GM11168 (cell line): ENCODE measurements at regions not wholly inside any gene's neighbourhood (a gene's known extent, or its start where the extent isn't known, plus 50 kb on each side); places are given as distances from the start of the nearest gene placed in this dataset.
"Not testable (repeated sequence)": the region's sequence is repeated elsewhere in the genome, so short reads cannot be mapped to it uniquely, and the experiment has no call there.

Source experiments
- in situ Hi-C: fragments of 300-500 bp; cut with MboI; formaldehyde crosslinking; loops from one replicate; pipeline ENCODE4 v1.12.0; 2022; ENCODE audit warnings: low sequenced_read_pairs; ENCODE audit not compliant: unreplicated experiment

DNA sequence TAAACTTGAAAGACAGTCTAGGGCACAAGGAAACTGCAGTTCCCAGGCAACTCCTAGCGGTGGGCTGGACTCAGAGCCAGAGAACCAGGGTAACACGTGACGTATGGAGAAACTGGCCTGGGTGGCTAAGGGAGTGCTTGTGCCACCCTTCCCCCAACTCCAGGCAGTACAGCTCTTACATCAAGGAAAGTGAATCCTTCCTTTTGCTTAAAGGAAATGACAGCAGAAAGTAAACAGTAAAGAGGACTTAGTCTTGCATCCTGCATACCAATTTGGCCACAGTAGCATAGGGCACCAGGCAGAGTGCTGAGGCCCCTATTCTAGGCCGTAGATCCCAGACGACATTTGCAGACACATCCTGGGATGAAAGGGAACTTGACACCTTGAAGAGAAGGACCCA lies 322.8 kb downstream of the CD109 start:
- in situ Hi-C loops: no loop called here

DNA sequence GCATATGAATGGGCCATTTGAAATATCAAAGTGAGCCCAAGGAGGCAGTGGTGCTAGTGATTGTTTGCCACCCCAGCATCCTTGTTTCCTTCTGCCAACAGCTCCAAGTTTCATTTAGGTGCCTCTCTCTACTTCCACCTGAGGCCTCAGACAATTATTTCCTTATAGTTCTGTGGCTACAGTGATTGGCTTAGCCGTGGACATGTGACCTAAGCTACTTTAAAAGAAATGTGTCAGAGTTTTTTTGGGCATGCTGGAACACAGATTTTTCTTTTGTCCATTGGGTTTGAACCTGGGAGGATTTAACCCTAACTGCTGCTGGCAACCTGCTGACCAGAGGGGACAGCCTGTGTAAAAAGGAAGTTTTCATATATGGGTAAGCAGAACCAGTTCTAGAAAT lies 319.4 kb downstream of the CD109 start:
- in situ Hi-C loops: no loop called here

DNA sequence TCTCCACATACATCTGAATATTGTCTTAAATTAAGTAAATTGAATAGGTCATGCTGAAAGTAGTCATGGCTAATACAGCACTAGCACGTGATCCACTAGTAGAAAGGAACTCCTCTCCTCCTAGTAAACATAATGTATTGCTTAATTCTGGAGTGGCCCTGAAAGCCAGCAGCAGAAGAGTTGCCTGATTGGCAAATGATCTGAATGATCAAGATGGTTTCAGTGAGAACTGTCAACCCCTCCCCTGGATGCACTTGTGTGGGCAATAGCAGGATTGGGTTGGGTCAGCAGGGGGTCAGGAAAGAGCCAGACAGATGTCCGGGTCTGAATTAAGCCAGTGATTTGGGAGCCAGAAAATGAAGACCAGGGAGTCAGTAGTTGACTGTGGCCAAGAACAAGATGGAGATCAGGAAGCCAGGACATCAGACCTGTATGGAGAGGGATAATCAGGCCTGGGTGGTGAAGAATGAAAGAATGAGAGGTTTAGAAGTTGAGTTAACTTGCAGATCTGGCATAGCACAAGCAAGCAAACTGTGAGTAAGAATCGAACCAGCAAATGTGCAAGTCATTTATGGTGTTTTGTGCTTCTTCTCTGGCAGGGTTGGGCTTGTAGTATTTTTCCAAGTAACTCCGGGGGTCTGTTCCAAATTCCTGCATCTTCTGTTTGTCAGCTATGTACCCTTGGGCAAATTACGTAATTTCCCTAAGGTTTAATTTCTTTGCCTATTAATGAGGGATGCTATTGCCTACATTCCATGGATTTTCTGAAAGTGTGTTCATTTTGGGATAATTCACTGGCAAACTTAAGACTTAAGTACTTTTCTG lies 304.9 kb downstream of the CD109 start:
- in situ Hi-C loops: no loop called here

DNA sequence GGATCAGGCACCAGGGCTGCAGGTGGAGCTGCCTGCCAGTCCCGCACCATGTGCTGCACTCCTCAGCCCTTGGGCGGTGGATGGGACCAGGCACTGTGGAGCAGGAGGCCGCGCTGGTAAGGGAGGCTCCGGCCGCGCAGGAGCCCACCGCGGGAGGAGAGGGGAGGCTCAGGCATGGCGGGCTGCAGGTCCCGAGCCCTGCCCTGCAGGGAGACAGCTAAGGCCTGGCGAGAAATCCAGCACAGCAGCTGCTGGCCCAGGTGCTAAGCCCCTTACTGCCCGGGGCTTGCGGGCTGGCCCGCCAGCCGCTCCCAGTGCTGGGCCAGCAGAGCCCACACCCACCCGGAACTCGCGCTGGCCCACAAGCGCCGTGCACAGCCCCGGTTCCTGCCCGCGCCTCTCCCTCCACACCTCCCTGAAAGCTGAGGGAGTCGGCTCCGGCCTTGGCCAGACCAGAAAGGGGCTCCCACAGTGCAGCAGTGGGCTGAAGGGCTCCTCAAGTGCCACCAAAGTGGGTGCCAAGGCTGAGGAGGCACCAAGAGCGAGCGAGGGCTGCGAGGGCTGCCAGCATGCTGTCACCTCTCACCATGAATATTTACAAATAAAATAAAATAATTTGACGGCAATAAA lies 294.7 kb downstream of the CD109 start:
- in situ Hi-C loops: not testable (repeated sequence)

DNA sequence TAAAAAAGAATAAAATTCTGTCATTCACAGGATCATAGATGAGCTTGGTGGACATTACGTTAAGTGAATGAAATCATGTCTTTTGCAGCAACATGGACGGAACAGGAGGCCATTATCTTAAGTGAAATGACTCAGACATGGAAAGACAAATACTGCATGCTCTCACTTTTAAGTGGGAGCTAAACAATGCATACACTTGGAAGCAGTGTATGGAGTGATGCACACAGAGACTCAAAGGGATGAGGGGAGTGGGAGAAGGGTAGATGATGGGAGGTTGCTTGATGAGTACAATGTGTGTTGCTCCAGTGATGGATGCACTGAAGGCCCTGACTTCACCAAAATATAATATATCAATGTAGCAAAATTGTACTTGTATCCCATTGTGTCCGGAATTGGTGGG lies 293.4 kb downstream of the CD109 start:
- in situ Hi-C loops: no loop called here

DNA sequence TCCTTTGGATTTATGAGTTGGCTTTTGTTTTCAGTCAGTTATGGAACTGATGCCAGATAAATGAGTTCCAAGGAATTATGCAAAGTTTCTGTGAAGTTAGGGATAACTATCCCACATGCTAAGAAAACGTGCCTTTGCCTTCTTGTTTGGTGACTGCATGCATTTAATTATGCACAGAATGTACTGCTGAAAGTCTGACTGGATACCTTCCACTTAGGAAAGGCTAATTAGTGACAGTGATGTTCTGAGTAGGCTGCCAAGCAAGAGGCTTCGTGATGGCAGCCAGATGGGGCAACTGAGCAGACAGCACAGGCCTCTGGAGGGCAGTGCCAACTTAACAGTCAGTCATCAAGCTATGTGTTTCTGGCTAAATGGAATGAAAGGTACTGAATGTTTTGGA lies 289.9 kb downstream of the CD109 start:
- in situ Hi-C loops: no loop called here

GRCh38 chr6:73984571-73985210 lies 288.7 kb downstream of the CD109 start:
- in situ Hi-C loops: no loop called here

GRCh38 chr6:73983367-73983766 lies 287.4 kb downstream of the CD109 start:
- in situ Hi-C loops: no loop called here

GRCh38 chr6:73980096-73980495 lies 284.1 kb downstream of the CD109 start:
- in situ Hi-C loops: no loop called here

- in situ Hi-C loops: no loop called here
Observed at GRCh38 chr6:73978330-73978729, 282.3 kb downstream of the CD109 start.

DNA sequence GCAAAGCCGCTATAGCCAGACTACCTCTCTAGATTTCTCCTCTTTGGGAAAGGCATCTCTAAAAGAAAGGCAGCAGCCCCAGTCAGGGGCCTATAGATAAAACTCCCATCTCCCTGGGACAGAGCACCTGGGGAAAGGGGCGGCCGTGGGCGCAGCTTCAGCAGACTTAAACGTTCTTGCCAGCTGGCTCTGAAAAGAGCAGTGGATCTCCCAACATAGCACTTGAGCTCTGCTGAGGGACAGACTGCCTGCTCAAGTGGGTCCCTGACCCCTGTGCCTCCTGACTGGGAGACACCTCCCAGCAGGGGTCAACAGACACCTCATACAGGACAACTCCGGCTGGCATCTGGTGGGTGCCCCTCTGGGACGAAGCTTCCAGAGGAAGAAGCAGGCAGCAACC lies 276.5 kb downstream of the CD109 start:
- in situ Hi-C loops: loop anchor here (25.0 kb wide), 1 partner anchor 1240 kb away; the partner anchor contains the start of gene COL12A1

DNA sequence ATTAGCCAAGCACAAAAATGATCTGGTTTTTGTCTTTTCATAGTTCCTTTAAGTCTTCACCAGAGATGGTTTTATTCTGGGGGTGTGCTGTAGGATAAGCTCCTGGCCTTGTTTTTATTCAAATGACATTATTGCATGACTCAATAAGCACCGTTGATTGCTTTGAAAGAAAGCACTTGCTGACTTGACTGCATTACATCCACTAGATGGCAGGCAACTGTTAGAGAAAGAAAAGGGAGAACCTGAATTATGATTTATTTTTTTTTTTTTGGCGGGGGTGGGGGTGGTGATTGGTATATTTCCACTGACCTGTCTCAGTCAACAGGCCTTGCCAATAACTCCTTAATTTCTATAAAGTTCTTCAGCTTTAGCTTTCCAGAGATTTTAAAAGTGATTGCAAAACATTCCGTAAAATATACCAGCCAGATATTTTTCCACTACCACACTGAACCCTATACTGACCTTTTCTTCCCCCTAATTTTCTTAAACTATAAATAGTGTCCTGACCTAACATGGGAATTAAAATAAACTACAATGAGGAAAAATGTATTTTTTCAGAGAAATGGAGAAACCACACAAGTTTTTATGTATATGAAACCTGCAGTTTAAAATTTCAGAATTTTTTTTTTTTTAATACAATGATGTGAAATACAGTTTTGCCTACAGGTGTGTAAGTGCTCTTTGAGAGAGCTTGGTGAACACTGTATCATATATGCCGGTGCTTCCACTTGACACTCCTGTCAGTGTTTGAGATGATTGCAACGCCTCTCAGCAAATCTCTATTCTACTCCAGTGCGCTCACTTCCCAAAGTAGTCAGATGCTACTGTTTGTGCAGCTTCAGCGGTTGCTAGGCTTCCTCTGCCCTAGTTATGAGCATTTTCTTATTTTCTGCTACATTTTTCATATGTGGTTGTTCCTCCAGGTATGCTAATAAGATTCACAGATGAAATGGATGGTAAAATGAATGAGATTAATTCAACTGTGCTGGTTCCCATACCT lies 274.3 kb downstream of the CD109 start:
- in situ Hi-C loops: loop anchor here (25.0 kb wide), 1 partner anchor 1242 kb away; the partner anchor contains the start of gene COL12A1

GRCh38 chr6:73968221-73968757 lies 272.3 kb downstream of the CD109 start:
- in situ Hi-C loops: loop anchor here (25.0 kb wide), 1 partner anchor 1244 kb away; the partner anchor contains the start of gene COL12A1

- in situ Hi-C loops: loop anchor here (25.0 kb wide), 1 partner anchor 1247 kb away; the partner anchor contains the start of gene COL12A1
Observed at GRCh38 chr6:73965539-73966029, 269.6 kb downstream of the CD109 start.

DNA sequence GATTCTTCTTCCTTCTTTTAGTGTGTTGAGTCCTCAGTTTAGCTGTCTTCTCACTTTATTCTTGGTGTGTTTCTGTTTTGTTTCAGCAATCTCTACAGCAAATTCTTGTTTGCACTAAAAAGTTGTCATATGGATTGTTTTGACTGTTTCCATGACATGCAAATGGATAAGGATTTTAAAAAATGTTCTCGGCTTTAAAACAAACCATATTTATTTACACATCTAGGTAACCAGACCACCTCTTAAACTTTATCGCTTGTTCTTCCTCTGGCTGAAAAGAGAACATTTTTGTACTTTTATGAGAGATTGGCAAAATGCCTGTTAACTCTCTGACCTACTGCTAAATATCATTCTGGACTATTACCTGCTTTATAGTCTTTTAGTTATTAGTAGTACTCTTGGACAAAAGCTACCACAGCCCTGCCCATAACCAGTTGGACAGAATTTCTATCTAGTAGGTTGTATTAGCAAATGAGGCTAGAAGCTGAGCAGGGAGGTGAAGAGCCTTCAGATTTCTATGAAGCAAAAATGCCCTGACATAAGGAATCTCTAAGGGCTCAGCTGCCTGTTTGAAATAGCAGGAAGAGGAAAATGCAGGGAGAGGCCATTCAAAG lies 268.3 kb downstream of the CD109 start:
- in situ Hi-C loops: loop anchor here (25.0 kb wide), 1 partner anchor 1248 kb away; the partner anchor contains the start of gene COL12A1

- in situ Hi-C loops: loop anchor here (25.0 kb wide), 1 partner anchor 1249 kb away; the partner anchor contains the start of gene COL12A1
Observed at GRCh38 chr6:73962884-73963283, 266.9 kb downstream of the CD109 start.

- in situ Hi-C loops: loop anchor here (25.0 kb wide), 1 partner anchor 1256 kb away; the partner anchor contains the start of gene COL12A1
Observed at GRCh38 chr6:73956305-73956704, 260.3 kb downstream of the CD109 start.

DNA sequence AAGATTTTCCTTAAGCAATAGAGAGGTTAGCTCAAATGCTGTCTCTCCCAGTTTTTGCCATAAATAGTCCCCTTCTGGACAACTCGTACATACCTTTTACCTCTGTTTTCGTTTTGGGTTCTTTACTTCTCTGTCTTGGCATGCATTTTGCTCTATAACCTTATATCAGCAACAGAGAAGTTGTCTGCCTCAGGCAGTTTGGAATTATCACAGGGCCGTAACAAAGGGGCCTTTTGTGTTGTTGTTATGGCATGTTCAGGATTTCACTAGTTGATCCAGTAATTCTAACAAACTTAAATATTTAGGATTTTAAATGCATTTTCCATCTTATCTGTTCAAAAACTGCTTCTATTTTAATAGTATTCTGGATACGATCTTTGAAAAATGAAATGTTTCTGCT lies 259.8 kb downstream of the CD109 start:
- in situ Hi-C loops: loop anchor here (25.0 kb wide), 1 partner anchor 1257 kb away; the partner anchor contains the start of gene COL12A1
